GM12874 (cell line): ENCODE measurements at regions not wholly inside any gene's neighbourhood (a gene's known extent, or its start where the extent isn't known, plus 50 kb on each side); places are given as distances from the start of the nearest gene placed in this dataset.

ENCODE experiments used
- CTCF ChIP-seq: IDR thresholded peaks from 2 replicates; pipeline ENCODE4 v1.5.1; 2011; ENCODE audit warnings: low read depth, mild to moderate bottlenecking, control low read depth, low read length, moderate library complexity; ENCODE audit not compliant: insufficient read depth

- TF ChIP-seq CTCF, result no peak
Observed at GRCh38 chr3:153539263-153539662, 377.2 kb downstream of the RAP2B start.

- no peak for TF ChIP-seq CTCF
Observed at GRCh38 chr3:153545471-153545870, 383.4 kb downstream of the RAP2B start.

DNA sequence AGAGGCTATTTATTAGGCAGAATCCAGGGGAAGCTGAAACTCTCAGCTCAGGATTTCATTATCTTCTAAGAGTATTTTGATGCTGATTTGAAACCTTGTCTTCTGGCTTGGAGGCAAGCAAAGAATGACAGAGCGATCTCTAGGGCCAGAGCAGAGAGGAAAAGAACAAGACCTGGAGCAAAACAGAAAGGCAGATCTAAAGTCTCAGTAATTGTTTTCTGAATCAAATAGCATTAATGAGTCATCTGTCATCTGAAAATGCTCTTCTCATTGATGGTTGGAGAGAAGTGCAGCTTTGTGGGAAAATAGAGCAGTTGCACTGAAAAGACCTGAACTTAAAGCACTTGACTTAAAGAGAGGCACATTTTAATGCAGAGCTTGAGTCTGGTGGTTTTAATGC lies 385.9 kb downstream of the RAP2B start:
- TF ChIP-seq CTCF, result no peak

GRCh38 chr3:153551536-153552285 lies 389.7 kb downstream of the RAP2B start:
- TF ChIP-seq CTCF, result no peak

- TF ChIP-seq CTCF, result no peak
Observed at GRCh38 chr3:153552887-153553604, 391.0 kb downstream of the RAP2B start.

DNA sequence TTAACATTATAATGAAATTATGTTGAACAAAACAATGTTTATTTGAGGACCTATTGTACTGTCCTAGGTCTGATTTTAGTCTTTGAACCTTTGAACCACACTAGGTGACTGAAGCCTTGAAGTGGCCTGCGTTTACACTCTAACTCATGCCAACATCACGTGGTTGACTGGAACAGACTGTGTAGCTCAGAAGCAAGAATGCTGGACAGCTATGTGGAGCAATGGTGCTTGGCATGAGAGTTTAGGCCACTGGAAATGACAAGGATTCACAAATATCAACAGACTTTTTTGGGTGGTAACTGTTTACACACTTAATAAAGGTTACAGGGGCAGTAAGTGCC lies 391.5 kb downstream of the RAP2B start:
- no peak for TF ChIP-seq CTCF

DNA sequence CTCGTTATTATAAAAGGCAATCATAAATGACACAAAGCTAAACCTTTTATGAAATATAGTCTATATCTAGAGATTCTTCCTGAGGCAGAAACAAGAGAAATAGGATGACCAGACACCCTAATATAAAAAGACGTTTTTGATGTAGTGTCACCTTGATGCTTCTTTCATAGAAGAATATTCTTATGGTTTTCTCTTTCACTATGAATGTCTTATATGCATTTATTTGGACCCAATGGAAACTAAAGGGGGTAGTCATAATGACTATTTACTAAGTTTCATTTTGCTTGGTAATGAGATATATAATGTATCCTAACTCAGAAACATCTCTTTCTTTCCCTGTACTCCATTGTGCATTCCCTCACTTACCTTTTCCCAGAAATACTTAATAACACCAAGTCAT lies 393.9 kb downstream of the RAP2B start:
- TF ChIP-seq CTCF, result no peak
